ENCODE measurements at regions not wholly inside any gene's neighbourhood (a gene's known extent, or its start where the extent isn't known, plus 50 kb on each side); places are given as distances from the start of the nearest gene placed in this dataset.
A peak's percentile ranks its signal among the peaks of the same experiment; 100 is the strongest.

- TF ChIP-seq, protein P1, sequence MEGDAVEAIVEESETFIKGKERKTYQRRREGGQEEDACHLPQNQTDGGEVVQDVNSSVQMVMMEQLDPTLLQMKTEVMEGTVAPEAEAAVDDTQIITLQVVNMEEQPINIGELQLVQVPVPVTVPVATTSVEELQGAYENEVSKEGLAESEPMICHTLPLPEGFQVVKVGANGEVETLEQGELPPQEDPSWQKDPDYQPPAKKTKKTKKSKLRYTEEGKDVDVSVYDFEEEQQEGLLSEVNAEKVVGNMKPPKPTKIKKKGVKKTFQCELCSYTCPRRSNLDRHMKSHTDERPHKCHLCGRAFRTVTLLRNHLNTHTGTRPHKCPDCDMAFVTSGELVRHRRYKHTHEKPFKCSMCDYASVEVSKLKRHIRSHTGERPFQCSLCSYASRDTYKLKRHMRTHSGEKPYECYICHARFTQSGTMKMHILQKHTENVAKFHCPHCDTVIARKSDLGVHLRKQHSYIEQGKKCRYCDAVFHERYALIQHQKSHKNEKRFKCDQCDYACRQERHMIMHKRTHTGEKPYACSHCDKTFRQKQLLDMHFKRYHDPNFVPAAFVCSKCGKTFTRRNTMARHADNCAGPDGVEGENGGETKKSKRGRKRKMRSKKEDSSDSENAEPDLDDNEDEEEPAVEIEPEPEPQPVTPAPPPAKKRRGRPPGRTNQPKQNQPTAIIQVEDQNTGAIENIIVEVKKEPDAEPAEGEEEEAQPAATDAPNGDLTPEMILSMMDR (IDR thresholded peaks at IDR 0.05; ENCODE audit: low read length), result peak; percentile 78
- TF ChIP-seq EZH2 (IDR thresholded peaks at IDR 0.05; ENCODE audit: borderline replicate concordance, low read length), result no peak
These were observed 122.4 kb upstream of the NUDT7 start for GRCh38 chr16:77599793-77600415.
